ENCODE measurements at regions not wholly inside any gene's neighbourhood (a gene's known extent, or its start where the extent isn't known, plus 50 kb on each side); places are given as distances from the start of the nearest gene placed in this dataset.

GRCh38 chr4:185999207-185999606 lies 69.7 kb upstream of the TLR3 start:
- intact Hi-C loops (cut with DNase I; ENCODE audit: low total_unique reads) = no loop called here
- TF ChIP-seq POLR2A (IDR thresholded peaks at IDR 0.05) = no peak
- TF ChIP-seq POLR2AphosphoS5 (IDR thresholded peaks at IDR 0.05) = no peak
- TF ChIP-seq EP300 (IDR thresholded peaks at IDR 0.05) = no peak
- TF ChIP-seq CTCF (IDR thresholded peaks at IDR 0.05) = no peak
- H3K4me3 ChIP-seq = no peak overlapping the region
- no peaks in the 10 kb centered on the region for H3K36me3 ChIP-seq
- WGBS, 5 donors = 19 to 42% (median 37%) methylated on average over 8 of the region's 8 CpGs
- no peaks in the 10 kb centered on the region for H3K27me3 ChIP-seq
- DNase-seq = no peak
- H3K9me3 ChIP-seq = no peaks in the 10 kb centered on the region
- no peak overlapping the region for H3K27ac ChIP-seq
- peaks cover 0 to 15% (median 5%) of the 10 kb centered on the region in 4 donors for H3K4me1 ChIP-seq

- H3K4me1 ChIP-seq = peaks cover 0 to 15% (median 5%) of the 10 kb centered on the region in 4 donors
- no peaks in the 10 kb centered on the region for H3K9me3 ChIP-seq
- no peak overlapping the region for H3K4me3 ChIP-seq
- H3K27me3 ChIP-seq = no peaks in the 10 kb centered on the region
- no peaks in the 10 kb centered on the region for H3K36me3 ChIP-seq
- intact Hi-C loops (cut with DNase I; ENCODE audit: low total_unique reads) = no loop called here
- 83 to 92% (median 87%) methylated on average over 9 of the region's 9 CpGs for WGBS, 5 donors
- no peak for DNase-seq
- no peak overlapping the region for H3K27ac ChIP-seq
- TF ChIP-seq POLR2AphosphoS5 (IDR thresholded peaks at IDR 0.05) (no peak), CTCF (IDR thresholded peaks at IDR 0.05) (no peak), EP300 (IDR thresholded peaks at IDR 0.05) (no peak), POLR2A (IDR thresholded peaks at IDR 0.05) (no peak)
Measured at GRCh38 chr4:186002853-186003252, 66.1 kb upstream of the TLR3 start.

- Histone ChIP-seq H3K27me3 (no peaks in the 10 kb centered on the region), H3K27ac (no peak overlapping the region), H3K4me1 (peaks cover 0 to 15% (median 5%) of the 10 kb centered on the region in 4 donors), H3K36me3 (no peaks in the 10 kb centered on the region), H3K4me3 (no peak overlapping the region), H3K9me3 (no peaks in the 10 kb centered on the region)
- intact Hi-C loops (cut with DNase I; ENCODE audit: low total_unique reads) = no loop called here
- no peak for DNase-seq
- WGBS, 5 donors = 39 to 69% (median 54%) methylated on average over 6 of the region's 6 CpGs
- TF ChIP-seq POLR2A (IDR thresholded peaks at IDR 0.05) (no peak), EP300 (IDR thresholded peaks at IDR 0.05) (no peak), POLR2AphosphoS5 (IDR thresholded peaks at IDR 0.05) (no peak)
Measured at GRCh38 chr4:186003746-186004145, 65.2 kb upstream of the TLR3 start.

- DNase-seq = no peak
- WGBS, 5 donors = 86 to 93% (median 89%) methylated on average over 5 of the region's 5 CpGs
- intact Hi-C loops (cut with DNase I; ENCODE audit: low total_unique reads) = no loop called here
- no peaks in the 10 kb centered on the region for H3K36me3 ChIP-seq
- TF ChIP-seq CTCF (IDR thresholded peaks at IDR 0.05) (no peak), POLR2AphosphoS5 (IDR thresholded peaks at IDR 0.05) (no peak), POLR2A (IDR thresholded peaks at IDR 0.05) (no peak), EP300 (IDR thresholded peaks at IDR 0.05) (no peak)
- H3K4me3 ChIP-seq = no peak overlapping the region
- H3K9me3 ChIP-seq = no peaks in the 10 kb centered on the region
- H3K27me3 ChIP-seq = no peaks in the 10 kb centered on the region
- H3K27ac ChIP-seq = no peak overlapping the region
- no peaks in the 10 kb centered on the region for H3K4me1 ChIP-seq
Measured at GRCh38 chr4:186008057-186008456, 60.9 kb upstream of the TLR3 start.

GRCh38 chr4:186009976-186010375 lies 59.0 kb upstream of the TLR3 start:
- no peaks in the 10 kb centered on the region for H3K36me3 ChIP-seq
- no peaks in the 10 kb centered on the region for H3K4me1 ChIP-seq

More at GRCh38 chr4:186009976-186010375, 59.0 kb upstream of the TLR3 start:
- DNase-seq = no peak
- intact Hi-C loops (cut with DNase I; ENCODE audit: low total_unique reads) = no loop called here
- Histone ChIP-seq H3K9me3 (no peaks in the 10 kb centered on the region), H3K27ac (no peak overlapping the region), H3K27me3 (no peaks in the 10 kb centered on the region), H3K4me3 (no peak overlapping the region)
- TF ChIP-seq POLR2A (IDR thresholded peaks at IDR 0.05) = no peak
- TF ChIP-seq EP300 (IDR thresholded peaks at IDR 0.05) = no peak
- TF ChIP-seq POLR2AphosphoS5 (IDR thresholded peaks at IDR 0.05) = no peak
- no peak for TF ChIP-seq CTCF (IDR thresholded peaks at IDR 0.05)
